ENCODE measurements at regions not wholly inside any gene's neighbourhood (a gene's known extent, or its start where the extent isn't known, plus 50 kb on each side); places are given as distances from the start of the nearest gene placed in this dataset.

DNA sequence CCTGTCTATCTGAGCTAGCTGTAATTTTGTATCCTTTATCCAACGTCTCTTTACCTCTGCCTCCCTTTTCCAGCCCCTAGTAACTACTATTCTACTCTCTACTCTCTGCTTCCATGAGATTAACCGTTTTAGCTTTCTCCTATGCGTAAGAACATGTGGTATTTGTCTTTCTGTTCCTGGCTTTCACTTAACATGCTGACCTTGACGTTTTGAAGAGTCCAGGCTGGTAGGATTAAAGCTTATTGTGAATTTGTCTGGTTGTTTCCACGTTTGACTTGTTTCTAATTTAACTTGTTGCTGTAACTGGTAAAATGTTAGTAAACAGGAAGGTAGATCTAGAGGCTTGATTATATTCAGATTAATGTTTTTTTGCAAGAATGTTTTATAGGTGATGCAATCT is 385.3 kb downstream of the PSAT1 start:
- no peaks in the 10 kb centered on the region for H3K36me3 ChIP-seq (replicated peaks; ENCODE audit: low read depth, low read length)
- H3K4me2 ChIP-seq (ENCODE audit: low read length) = no peak overlapping the region
- no peaks in the 10 kb centered on the region for H3K27me3 ChIP-seq (ENCODE audit: low read depth, low read length)
- no peaks in the 10 kb centered on the region for H3K4me1 ChIP-seq (ENCODE audit: low read length)
- no peak overlapping the region for H3K4me3 ChIP-seq (ENCODE audit: low read length)
- no peak overlapping the region for H3K27ac ChIP-seq (ENCODE audit: low read length)
- H4K20me1 ChIP-seq (ENCODE audit: insufficient read depth, low read length) = no peaks in the 10 kb centered on the region
- TF ChIP-seq, protein P1, sequence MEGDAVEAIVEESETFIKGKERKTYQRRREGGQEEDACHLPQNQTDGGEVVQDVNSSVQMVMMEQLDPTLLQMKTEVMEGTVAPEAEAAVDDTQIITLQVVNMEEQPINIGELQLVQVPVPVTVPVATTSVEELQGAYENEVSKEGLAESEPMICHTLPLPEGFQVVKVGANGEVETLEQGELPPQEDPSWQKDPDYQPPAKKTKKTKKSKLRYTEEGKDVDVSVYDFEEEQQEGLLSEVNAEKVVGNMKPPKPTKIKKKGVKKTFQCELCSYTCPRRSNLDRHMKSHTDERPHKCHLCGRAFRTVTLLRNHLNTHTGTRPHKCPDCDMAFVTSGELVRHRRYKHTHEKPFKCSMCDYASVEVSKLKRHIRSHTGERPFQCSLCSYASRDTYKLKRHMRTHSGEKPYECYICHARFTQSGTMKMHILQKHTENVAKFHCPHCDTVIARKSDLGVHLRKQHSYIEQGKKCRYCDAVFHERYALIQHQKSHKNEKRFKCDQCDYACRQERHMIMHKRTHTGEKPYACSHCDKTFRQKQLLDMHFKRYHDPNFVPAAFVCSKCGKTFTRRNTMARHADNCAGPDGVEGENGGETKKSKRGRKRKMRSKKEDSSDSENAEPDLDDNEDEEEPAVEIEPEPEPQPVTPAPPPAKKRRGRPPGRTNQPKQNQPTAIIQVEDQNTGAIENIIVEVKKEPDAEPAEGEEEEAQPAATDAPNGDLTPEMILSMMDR (IDR thresholded peaks at IDR 0.05; ENCODE audit: low read depth, low read length) = no peak
- no peak for TF ChIP-seq EZH2phosphoT487 (IDR thresholded peaks at IDR 0.05; ENCODE audit: low read depth)
- H3K79me2 ChIP-seq (ENCODE audit: low read length) = no peaks in the 10 kb centered on the region
- no peak overlapping the region for H2AFZ ChIP-seq (ENCODE audit: low read depth, low read length)
- H3K9me3 ChIP-seq (ENCODE audit: insufficient read depth, low read length) = no peaks in the 10 kb centered on the region
- H3K9ac ChIP-seq (ENCODE audit: low read length) = no peak overlapping the region

GRCh38 chr9:78685471-78685870 is 388.5 kb downstream of the PSAT1 start:
- no peaks in the 10 kb centered on the region for H3K4me1 ChIP-seq (ENCODE audit: low read length)
- no peaks in the 10 kb centered on the region for H4K20me1 ChIP-seq (ENCODE audit: insufficient read depth, low read length)
- TF ChIP-seq, protein P1 (IDR thresholded peaks at IDR 0.05; ENCODE audit: low read depth, low read length) = no peak
- no peak for TF ChIP-seq EZH2phosphoT487 (IDR thresholded peaks at IDR 0.05; ENCODE audit: low read depth)
- no peak overlapping the region for H3K27ac ChIP-seq (ENCODE audit: low read length)
- H2AFZ ChIP-seq (ENCODE audit: low read depth, low read length) = no peak overlapping the region
- no peaks in the 10 kb centered on the region for H3K79me2 ChIP-seq (ENCODE audit: low read length)
- no peak overlapping the region for H3K4me2 ChIP-seq (ENCODE audit: low read length)
- H3K9ac ChIP-seq (ENCODE audit: low read length) = no peak overlapping the region
- no peaks in the 10 kb centered on the region for H3K36me3 ChIP-seq (replicated peaks; ENCODE audit: low read depth, low read length)
- H3K9me3 ChIP-seq (ENCODE audit: insufficient read depth, low read length) = no peaks in the 10 kb centered on the region
- no peak overlapping the region for H3K4me3 ChIP-seq (ENCODE audit: low read length)
- no peaks in the 10 kb centered on the region for H3K27me3 ChIP-seq (ENCODE audit: low read depth, low read length)

DNA sequence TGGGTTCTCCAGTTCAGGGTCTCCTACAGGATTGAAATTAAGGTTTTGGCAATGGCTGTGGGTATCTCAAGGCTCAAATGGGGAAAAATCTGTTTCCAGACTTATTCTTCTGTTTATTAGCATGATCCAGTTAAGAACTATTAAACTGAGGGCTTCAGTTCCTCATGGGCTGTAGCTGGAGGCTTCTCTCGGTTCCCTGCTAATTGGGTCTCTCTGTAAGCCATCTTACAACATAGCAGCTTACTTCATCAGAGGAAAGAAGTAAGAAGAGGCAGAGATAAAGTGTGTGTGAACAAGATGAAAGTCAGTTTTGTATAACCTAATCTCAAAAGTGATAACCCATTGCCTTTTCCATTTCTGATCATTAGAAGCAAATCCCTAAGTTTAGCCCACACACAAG is 391.9 kb downstream of the PSAT1 start:
- no peak overlapping the region for H3K4me3 ChIP-seq (ENCODE audit: low read length)
- peaks cover under 1% of the 10 kb centered on the region; the same call in 1 of the 2 replicates for H3K27me3 ChIP-seq (ENCODE audit: low read depth, low read length)
- H3K79me2 ChIP-seq (ENCODE audit: low read length) = no peaks in the 10 kb centered on the region
- no peak for TF ChIP-seq EZH2phosphoT487 (IDR thresholded peaks at IDR 0.05; ENCODE audit: low read depth)
- TF ChIP-seq, protein P1 (IDR thresholded peaks at IDR 0.05; ENCODE audit: low read depth, low read length) = no peak
- H3K4me2 ChIP-seq (ENCODE audit: low read length) = no peak overlapping the region
- H3K27ac ChIP-seq (ENCODE audit: low read length) = no peak overlapping the region
- no peaks in the 10 kb centered on the region for H3K4me1 ChIP-seq (ENCODE audit: low read length)
- H3K9me3 ChIP-seq (ENCODE audit: insufficient read depth, low read length) = no peaks in the 10 kb centered on the region
- no peaks in the 10 kb centered on the region for H3K36me3 ChIP-seq (replicated peaks; ENCODE audit: low read depth, low read length)
- no peaks in the 10 kb centered on the region for H4K20me1 ChIP-seq (ENCODE audit: insufficient read depth, low read length)
- H2AFZ ChIP-seq (ENCODE audit: low read depth, low read length) = no peak overlapping the region
- H3K9ac ChIP-seq (ENCODE audit: low read length) = no peak overlapping the region

GRCh38 chr9:78691542-78691941 is 394.6 kb downstream of the PSAT1 start:
- Histone ChIP-seq H3K4me2 (ENCODE audit: low read length) (no peak overlapping the region), H3K27ac (ENCODE audit: low read length) (no peak overlapping the region), H3K4me3 (ENCODE audit: low read length) (no peak overlapping the region), H4K20me1 (ENCODE audit: insufficient read depth, low read length) (no peaks in the 10 kb centered on the region), H3K27me3 (ENCODE audit: low read depth, low read length) (peaks cover 21% of the 10 kb centered on the region), H3K79me2 (ENCODE audit: low read length) (no peaks in the 10 kb centered on the region), H3K4me1 (ENCODE audit: low read length) (peaks cover 17% of the 10 kb centered on the region), H3K36me3 (replicated peaks; ENCODE audit: low read depth, low read length) (no peaks in the 10 kb centered on the region), H3K9me3 (ENCODE audit: insufficient read depth, low read length) (no peaks in the 10 kb centered on the region), H3K9ac (ENCODE audit: low read length) (no peak overlapping the region), H2AFZ (ENCODE audit: low read depth, low read length) (no peak overlapping the region)
- TF ChIP-seq, protein P1 (IDR thresholded peaks at IDR 0.05; ENCODE audit: low read depth, low read length) = no peak
- TF ChIP-seq EZH2phosphoT487 (IDR thresholded peaks at IDR 0.05; ENCODE audit: low read depth) = no peak
